GM18505 (cell line): ENCODE measurements at regions not wholly inside any gene's neighbourhood (a gene's known extent, or its start where the extent isn't known, plus 50 kb on each side); places are given as distances from the start of the nearest gene placed in this dataset.

Experiments used
- ATAC-seq: cut with Tn5 transposase; IDR thresholded peaks from one replicate; pipeline ENCODE4 v1.9.1; 2021; ENCODE audit not compliant: unreplicated experiment
- POLR2A ChIP-seq: IDR thresholded peaks from 4 replicates; pipeline ENCODE4 v1.6.1; 2011; ENCODE audit warnings: borderline replicate concordance; ENCODE audit not compliant: insufficient read depth, insufficient read length; ENCODE audit errors: extremely low read depth

DNA sequence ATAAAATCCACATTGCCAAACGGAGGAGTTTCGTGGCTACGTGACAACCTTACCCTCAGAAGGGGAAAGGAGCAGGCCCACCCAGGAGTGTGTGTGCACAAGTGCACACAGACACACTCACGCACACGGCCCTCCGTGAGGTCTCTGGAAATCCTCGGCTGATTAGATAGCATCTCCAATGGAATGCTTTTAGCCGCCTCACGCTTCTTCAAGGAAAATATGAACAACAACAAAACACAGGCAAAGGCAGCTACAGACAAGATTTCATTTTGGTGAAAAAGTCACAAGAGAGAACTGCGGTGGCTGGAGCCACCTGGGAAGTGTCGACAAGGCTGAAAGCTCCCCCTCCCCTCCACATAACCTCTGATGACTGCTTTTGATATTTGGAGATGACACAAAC lies 391.8 kb upstream of the MKI67 start:
- TF ChIP-seq POLR2A: no peak
- no peak for ATAC-seq

DNA sequence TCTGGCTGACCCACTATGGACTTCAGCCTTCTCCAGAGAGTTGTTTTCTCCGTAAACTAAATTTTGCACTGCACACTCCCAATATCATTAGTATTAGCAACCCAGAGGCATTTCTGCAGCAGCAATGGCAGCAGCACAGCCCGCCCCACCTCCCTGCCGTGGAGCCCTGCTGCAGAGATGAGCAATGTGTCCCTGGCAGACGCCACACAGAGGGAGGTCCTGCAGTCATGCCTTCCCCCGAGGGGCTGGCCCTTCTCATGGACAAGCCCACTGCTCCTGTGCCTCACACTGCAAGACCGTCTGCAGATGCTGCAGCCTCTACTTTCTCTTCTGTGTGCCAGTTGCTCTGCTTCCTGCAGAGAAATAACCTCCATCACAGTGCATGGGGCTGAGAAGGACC lies 393.4 kb upstream of the MKI67 start:
- TF ChIP-seq POLR2A: no peak

DNA sequence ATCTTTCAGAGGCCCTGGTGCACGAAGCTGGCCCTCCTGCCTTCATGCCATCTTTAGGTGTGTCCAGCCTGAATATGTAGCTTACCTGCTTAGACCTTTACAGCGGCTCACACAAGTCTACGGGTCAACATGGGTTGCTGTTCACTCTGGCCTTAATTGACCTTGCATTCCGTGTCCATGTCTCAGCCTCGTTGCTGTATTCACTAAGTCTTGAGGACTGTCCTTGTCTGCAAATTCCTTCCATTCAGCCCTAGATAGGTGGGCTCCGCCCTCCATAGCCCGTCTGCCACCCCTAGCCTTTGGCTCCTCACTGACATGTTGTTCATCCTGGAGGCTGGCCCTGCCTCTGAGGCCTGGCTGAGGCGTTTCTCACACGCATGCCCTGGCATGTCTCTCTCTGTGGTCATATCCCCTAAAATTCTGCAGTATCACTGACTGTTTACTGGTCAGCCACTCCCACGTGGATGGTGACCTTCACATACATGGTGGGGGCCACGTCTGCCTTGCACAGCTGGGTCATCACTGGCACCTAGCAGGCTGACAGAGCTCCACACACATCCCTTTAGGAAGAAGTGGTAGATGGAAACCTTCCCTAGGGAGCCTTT lies 394.1 kb upstream of the MKI67 start:
- ATAC-seq: no peak

More for the DNA sequence above, 393.4 kb upstream of the MKI67 start:
- no peak for ATAC-seq

DNA sequence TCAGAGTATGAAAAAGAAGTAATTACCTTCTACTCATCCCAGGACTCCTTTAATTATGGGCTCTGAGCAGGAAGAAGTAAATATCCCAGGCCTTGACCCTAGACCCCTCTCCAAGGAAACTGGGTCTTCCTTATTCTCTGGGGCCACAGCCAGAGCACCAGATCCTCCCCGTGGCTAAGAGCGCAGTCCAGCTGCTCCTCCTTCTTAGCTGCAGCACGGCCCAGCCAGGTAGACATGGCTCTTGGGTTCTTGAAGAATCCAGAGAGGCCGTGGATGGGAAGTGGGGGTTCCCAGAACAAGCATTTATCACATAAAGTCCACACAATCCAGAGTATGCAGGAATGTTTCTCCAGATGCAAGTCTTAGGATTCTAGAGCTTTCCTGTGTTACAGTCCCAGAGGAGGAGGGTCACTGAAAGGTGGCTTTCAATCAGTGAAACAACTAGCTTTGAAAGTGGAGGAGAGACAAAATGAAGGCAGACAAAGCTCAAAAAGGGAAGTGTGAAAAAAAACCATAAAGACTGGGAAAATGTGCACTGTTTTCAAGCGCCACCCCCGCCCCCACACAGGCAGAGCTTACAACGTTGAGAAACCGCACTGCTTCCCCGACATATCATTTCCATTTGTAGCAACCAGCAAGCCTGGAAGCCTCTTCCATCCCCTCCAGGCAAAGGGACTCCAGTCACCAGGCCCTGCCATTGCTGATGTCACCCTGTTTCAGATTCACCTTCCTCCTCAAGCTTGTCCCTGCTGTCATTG lies 396.5 kb upstream of the MKI67 start:
- TF ChIP-seq POLR2A: no peak
- no peak for ATAC-seq

More for the DNA sequence above, 394.1 kb upstream of the MKI67 start:
- TF ChIP-seq POLR2A: no peak

DNA sequence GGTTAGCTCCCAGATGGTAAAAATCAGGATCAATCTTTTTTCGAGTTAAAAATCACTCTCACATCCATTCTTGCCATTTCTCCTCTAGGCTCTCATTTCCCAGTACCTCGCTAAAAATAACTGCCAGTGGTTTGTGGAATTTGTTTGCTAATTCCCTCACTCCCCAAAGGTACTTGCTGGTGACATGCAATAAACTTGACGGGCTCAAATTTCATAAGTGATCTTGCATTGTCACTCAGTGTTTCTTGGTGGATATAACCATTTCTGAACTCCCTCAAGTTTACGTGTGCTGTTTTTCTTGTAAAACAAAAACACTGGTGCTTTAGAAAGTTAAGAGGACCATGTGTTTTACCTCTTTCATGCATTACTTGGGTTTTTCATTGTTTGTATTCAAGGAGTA lies 399.2 kb upstream of the MKI67 start:
- ATAC-seq: no peak
- TF ChIP-seq POLR2A: no peak

DNA sequence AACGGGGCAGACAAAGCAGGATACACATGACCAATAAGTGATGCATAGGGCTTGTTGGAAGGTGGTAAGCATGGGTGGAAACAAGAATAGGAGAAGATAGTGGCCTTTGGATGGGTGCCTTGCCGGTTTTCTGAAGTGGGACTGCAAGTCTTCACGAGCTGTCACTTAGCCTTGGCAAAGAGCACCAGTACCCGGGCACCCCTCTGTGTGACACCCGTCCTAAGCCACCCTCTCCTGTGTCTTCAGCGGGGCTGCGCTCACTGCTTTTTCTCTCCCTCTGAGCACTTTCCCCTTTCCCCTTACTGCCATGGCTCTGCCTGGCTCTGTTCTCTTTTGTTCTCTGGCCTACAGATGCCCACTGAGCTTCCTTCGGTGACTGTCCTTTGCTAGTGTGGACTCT lies 399.7 kb upstream of the MKI67 start:
- no peak for TF ChIP-seq POLR2A
- ATAC-seq: no peak

DNA sequence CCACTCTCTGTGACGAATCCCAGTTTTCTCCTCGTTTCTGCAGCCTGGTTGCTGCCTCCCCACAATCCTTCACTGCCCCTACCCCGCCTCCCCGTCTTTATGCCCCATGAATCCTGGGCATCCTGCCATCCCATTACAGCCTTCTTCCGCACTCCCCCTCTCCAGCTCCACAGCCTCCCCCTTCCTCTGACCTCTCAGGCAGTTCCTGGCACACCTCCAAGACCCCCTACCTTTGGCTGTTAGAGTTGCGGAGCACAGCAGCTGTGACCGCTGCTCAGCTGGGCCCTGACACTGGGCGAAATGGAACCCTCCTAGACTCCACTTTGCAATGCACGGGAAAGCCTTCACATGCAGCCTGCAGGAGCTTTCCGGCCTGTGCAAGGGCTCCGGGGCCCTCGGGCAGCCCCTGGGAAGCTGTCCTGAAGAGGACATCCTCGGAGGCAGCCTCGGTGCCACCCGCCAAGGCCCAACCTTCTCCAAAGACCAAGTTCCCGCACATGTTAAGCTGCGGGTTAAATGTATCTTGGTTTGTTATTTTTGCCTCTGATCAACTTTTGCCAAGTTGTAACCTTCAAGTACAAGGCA lies 400.7 kb upstream of the MKI67 start:
- no peak for ATAC-seq
- no peak for TF ChIP-seq POLR2A

DNA sequence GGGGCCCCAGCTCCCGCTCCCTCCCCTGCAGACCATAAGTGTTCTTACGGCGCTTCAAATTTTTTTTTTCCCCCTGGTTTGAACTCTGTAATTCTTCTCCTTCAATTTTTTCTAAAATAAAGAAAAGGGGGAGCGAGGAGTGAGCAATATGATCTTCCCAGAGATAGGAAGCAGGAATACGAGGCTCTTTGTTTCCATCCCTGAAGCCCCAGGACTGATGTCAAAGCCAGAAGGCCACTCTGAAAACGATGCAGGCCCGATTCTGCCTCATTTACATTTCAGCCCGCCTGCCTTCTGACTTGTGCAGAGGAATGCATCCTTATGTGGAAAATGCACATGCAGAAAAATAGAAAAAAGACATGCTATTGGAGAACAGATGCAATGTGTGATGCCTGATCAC lies 401.5 kb upstream of the MKI67 start:
- no peak for TF ChIP-seq POLR2A
- ATAC-seq: no peak

DNA sequence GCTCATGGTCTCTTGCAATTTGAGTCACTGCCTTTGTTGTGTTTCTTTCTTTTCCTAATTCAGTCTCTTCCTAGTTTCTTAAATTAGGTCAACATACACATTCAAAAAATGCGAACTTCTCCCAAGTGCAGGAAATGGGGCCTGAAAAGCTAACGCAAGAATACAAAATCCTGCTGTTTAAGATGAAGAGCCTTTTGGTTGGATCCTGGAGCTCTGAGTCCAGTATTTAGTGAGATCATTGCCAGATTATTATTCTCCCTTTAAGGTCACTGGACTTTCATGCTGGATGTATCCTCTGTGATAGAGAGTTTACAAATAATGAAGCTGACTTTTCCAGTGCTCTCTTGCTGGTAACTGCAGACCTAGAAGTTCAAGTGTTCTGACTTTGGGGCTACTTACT lies 401.9 kb upstream of the MKI67 start:
- no peak for ATAC-seq
- TF ChIP-seq POLR2A: no peak

DNA sequence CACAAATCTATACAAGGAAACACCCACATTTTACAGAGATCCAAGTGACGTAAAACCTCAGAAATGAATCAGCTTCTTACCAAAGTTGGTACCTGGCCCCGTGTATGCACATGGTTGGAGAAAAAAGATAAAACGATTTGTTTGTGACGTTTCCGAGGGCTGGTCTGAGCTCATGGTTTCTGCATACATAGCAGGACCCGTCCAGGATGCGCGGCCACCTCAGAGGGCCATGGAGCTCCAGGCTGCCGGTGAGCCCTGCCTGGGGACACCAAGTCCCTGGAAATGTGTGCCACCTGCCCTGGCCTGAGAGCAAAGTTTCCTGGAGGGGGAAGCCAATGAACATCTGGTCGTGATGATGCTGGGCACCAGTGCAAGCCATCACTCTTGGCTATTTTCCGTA lies 402.6 kb upstream of the MKI67 start:
- no peak for TF ChIP-seq POLR2A
- no peak for ATAC-seq

DNA sequence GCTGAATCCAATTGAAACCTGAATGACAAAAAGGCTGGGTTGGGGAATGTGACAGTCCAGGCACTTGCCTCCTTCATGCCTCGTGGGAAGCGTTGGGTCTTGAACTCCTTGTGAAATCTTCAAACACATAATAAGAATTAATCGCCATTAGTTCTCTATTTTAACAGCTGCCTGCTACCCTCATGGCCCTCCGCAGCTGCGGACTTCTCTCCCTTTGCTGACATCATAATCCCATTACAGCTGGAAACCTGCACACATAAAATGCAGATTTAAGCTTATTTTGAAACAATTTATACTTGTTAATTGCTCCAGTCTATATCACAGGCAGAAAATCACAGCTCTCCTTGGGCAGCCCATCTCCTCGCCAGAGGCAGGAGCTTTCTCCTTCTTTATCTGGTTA lies 403.0 kb upstream of the MKI67 start:
- ATAC-seq: no peak
- TF ChIP-seq POLR2A: no peak

DNA sequence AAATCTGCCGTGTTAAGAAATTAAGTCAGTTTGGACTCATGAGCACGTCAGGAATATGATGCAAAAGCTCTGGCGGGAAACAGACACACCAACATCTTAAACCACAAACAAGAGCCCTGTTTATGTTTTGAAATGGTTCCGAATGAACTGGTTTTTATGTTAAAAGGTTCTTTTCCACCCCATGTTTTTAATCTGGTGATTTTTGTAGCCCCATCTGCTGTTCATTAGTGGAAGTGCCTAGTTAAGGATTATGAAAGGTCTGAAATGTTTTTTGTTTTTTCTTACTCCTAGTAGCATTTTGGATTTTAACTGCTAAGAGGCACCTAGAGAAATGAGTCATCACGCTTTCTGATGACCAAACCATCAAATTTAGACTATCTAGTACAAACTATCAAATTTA lies 404.1 kb upstream of the MKI67 start:
- ATAC-seq: no peak
- no peak for TF ChIP-seq POLR2A

DNA sequence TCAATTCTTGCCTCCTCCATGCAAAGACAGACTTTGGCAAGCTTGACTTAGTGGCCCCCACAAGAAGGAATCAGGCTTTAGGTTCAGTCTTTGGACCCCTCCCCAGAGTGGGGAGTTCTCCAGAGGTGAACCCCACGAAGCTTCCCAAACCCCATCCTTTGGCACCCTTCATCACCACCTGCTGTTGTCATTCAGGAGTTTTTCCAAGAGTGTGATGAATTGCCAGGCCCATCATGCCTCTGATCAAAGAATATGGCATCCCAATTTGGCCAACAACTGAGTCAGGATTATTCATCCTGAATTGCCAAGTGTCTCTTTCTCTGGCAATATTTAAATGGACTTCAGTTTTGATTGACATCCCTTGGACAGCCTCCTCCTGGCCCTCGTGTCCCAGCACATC lies 404.7 kb upstream of the MKI67 start:
- ATAC-seq: no peak
- no peak for TF ChIP-seq POLR2A

DNA sequence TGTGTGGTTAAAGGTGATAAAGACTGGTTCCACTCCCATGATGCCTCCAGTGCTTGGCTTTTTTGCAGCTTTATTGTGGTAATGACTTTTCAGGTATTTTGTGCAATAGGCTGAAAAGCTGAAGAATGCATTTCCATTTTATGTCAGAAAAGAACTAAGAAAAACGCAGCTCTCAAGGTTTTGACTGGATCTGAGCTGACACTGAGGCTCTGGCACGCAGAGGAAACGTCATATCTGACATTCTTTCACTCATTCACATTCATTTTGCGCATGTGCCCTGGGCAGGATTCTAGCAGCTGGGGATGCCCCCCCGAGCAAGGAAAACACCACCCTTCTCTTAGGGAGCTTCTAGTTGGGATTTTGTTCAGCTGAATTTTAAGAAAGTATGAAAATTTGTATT lies 408.5 kb upstream of the MKI67 start:
- no peak for TF ChIP-seq POLR2A
- ATAC-seq: no peak
